Activated naive CD8-positive, alpha-beta T cell treated with anti-CD3 and anti-CD28 coated beads for 36 hours (primary cell): ENCODE measurements at regions not wholly inside any gene's neighbourhood (a gene's known extent, or its start where the extent isn't known, plus 50 kb on each side); places are given as distances from the start of the nearest gene placed in this dataset.

Source experiments
- DNase-seq: peaks from one replicate; pipeline ENCODE4 v3.0.0; 2021
- H3K27ac Mint-ChIP-seq: one replicate; pipeline ENCODE4 v1.8.0; 2022; ENCODE audit warnings: mild to moderate bottlenecking, moderate library complexity, mixed read lengths
- H3K27me3 Mint-ChIP-seq: one replicate; pipeline ENCODE4 v1.8.0; 2022; ENCODE audit warnings: mild to moderate bottlenecking, mixed read lengths
- H3K36me3 Mint-ChIP-seq: one replicate; pipeline ENCODE4 v1.8.0; 2021; ENCODE audit warnings: mild to moderate bottlenecking, mixed read lengths
- H3K4me1 Mint-ChIP-seq: one replicate; pipeline ENCODE4 v1.8.0; 2021; ENCODE audit warnings: mixed read lengths
- H3K4me3 Mint-ChIP-seq: one replicate; pipeline ENCODE4 v1.8.0; 2022; ENCODE audit warnings: mild to moderate bottlenecking, moderate library complexity, mixed read lengths
- H3K9me3 Mint-ChIP-seq: one replicate; pipeline ENCODE4 v1.8.0; 2022; ENCODE audit warnings: mixed read lengths

DNA sequence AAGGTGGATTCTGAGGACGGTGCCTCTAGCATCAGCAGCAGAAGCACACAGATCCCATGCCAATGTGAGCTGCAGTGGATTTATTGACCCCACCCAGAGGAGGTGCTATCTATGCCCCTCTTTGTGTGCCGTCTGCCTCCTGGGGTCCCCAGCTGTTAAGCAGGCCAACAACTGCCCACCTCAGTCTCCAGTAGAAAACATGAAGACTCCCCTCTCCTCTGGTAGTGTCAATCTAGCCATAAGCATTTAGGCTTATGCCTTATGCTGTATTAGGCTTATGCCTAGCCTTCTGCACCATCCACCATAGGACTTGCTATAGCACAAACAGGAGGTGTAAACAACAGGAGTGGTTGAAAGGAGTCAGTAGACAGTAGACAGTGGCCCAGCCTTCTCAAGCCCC is 417.9 kb upstream of the C16orf82 start:
- no peaks in the 10 kb centered on the region for H3K36me3 Mint-ChIP-seq
- H3K4me1 Mint-ChIP-seq, result peaks cover 9% of the 10 kb centered on the region
- H3K9me3 Mint-ChIP-seq, result no peaks in the 10 kb centered on the region
- peaks cover 32% of the 10 kb centered on the region for H3K27me3 Mint-ChIP-seq
- H3K4me3 Mint-ChIP-seq, result no peak overlapping the region
- H3K27ac Mint-ChIP-seq, result no peak overlapping the region
- no peak for DNase-seq

DNA sequence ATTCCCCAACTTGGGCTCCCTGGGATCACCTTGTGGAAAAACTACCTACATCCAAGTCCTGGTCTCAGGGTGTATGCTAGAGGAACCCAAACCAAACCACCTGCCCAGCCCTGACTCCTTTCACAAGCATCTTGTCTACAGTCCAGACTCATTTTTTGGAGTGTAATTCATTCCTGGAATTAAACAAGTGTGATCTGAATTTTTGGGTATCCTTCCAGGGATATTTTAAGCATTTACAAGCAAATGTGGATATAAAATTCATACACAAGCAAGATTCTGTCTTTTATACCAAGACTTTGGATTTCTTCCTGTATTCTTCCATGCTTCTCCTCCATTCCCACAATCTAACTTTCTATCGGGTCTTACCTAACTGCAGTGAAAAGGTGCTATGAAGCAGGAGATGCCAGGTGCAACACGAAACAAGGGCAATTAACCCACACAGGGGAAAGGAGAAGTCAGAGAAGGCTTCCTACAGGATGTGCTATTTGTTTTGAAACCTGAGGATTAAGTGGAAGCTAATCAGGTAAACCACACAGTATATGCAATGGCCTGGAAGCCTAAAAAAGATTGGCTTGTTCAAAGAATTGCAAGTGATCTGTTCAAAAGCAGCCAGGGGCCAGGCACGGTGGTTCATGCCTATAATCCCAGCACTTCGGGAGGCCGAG is 417.2 kb upstream of the C16orf82 start:
- Mint-ChIP-seq H3K4me3 (no peak overlapping the region), H3K36me3 (no peaks in the 10 kb centered on the region), H3K9me3 (no peaks in the 10 kb centered on the region), H3K27me3 (peaks cover 32% of the 10 kb centered on the region), H3K27ac (no peak overlapping the region), H3K4me1 (peaks cover 9% of the 10 kb centered on the region)
- no peak for DNase-seq

DNA sequence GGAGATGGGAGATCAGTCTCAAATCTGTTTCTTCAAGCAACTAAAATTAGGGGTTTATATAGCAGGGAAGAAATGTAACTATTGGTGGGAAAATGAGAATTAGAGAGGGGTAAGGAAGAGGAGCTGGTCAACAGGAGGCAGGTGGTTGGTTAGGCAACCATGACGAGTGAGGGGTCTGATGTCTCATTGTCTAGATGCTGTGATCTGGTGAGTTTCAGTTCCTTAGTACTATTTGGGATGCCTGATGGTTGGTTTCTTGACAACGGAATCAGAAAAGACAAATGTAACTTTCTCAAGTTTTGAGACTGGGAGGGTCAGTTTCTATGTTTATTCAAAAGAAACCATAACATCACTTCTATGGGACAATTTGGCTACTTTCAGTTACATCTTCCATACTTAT is 415.3 kb upstream of the C16orf82 start:
- H3K4me3 Mint-ChIP-seq, result no peak overlapping the region
- DNase-seq, result no peak
- no peaks in the 10 kb centered on the region for H3K4me1 Mint-ChIP-seq
- no peaks in the 10 kb centered on the region for H3K9me3 Mint-ChIP-seq
- no peak overlapping the region for H3K27ac Mint-ChIP-seq
- peaks cover 26% of the 10 kb centered on the region for H3K27me3 Mint-ChIP-seq
- H3K36me3 Mint-ChIP-seq, result no peaks in the 10 kb centered on the region

DNA sequence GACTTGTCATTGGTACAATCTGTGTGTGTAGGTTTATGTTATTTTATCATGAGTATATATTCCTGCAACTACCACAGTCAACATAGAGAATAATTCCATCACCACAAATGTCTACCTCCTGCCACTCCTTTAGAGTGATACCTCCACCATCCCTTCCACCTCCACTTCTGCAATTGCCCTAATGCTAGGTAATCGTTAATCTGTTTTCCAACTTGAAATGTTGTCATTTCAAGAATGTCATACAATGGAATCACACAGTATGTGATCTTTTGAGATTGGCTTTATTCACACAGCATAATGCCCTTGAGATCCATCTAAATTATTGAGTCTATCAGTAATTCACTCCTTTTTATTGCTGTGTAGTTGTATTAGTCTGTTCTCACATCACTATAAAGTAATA is 414.8 kb upstream of the C16orf82 start:
- no peak for DNase-seq
- Mint-ChIP-seq H3K36me3 (no peaks in the 10 kb centered on the region), H3K27ac (no peak overlapping the region), H3K4me3 (no peak overlapping the region), H3K4me1 (no peaks in the 10 kb centered on the region), H3K9me3 (peaks cover 3% of the 10 kb centered on the region), H3K27me3 (peaks cover 29% of the 10 kb centered on the region)

DNA sequence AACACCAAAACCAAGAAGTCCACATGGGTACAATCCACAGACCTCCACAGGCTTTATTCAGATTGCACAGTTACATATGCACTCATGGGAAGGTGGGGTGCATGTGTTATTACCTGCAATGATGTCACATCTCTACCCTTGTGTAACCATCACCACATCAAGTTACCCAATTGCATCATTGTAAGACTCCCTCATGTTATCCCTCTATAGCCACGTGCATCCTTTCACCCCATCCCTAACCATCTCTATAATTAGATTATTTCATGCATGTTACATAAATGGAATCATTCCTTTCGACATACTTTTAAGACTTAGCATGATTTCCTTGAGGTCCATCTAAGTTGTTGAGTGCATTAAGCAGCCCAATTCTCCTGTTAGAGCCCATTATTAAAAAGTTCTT is 408.2 kb upstream of the C16orf82 start:
- Mint-ChIP-seq H3K36me3 (no peaks in the 10 kb centered on the region), H3K4me3 (no peak overlapping the region), H3K27me3 (peaks cover 44% of the 10 kb centered on the region), H3K4me1 (no peaks in the 10 kb centered on the region), H3K27ac (no peak overlapping the region), H3K9me3 (peaks cover 4% of the 10 kb centered on the region)
- no peak for DNase-seq

DNA sequence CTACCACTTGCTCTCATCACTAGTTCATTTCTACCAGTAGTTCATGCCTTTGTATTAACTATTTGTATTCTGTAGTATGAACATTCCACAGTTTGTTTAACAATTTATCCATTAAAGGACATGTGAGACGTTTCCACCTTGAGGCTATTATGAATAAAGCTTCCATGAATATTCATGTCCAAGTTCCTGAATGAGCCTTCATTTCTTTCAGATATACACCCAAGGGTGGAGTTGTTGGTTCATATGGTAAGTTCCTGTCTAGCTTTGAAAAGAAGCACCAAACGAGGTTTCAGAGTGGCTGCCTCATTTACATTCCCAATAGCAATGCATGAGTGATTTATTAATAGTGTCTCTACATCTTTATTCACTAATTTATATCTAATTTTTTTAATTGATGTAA is 407.8 kb upstream of the C16orf82 start:
- H3K36me3 Mint-ChIP-seq, result no peaks in the 10 kb centered on the region
- H3K27me3 Mint-ChIP-seq, result peaks cover 48% of the 10 kb centered on the region
- no peak overlapping the region for H3K27ac Mint-ChIP-seq
- peaks cover 4% of the 10 kb centered on the region for H3K9me3 Mint-ChIP-seq
- no peak overlapping the region for H3K4me3 Mint-ChIP-seq
- DNase-seq, result no peak
- H3K4me1 Mint-ChIP-seq, result no peaks in the 10 kb centered on the region

DNA sequence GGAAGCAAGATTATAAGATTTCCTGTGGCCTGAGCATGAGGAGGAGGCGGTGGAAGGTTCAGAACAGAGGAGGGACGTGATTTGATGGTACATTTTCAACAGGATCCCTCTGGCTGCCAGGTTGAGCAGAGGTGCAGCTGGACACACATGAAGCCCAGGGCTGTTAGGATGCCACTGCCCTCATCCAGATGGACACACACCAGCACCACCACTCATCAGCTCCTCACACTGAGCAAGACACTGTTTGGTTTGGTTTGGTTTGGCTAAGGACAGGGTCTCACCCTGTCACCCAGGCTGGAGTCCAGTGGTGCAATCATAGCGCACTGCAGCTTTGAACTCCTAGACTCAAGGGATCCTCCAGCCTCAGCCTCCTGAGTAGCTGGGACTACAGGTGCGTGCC is 402.6 kb upstream of the C16orf82 start:
- no peaks in the 10 kb centered on the region for H3K36me3 Mint-ChIP-seq
- no peak overlapping the region for H3K4me3 Mint-ChIP-seq
- no peak overlapping the region for H3K27ac Mint-ChIP-seq
- peaks cover 7% of the 10 kb centered on the region for H3K4me1 Mint-ChIP-seq
- H3K27me3 Mint-ChIP-seq, result peaks cover 39% of the 10 kb centered on the region
- DNase-seq, result no peak
- H3K9me3 Mint-ChIP-seq, result no peaks in the 10 kb centered on the region

DNA sequence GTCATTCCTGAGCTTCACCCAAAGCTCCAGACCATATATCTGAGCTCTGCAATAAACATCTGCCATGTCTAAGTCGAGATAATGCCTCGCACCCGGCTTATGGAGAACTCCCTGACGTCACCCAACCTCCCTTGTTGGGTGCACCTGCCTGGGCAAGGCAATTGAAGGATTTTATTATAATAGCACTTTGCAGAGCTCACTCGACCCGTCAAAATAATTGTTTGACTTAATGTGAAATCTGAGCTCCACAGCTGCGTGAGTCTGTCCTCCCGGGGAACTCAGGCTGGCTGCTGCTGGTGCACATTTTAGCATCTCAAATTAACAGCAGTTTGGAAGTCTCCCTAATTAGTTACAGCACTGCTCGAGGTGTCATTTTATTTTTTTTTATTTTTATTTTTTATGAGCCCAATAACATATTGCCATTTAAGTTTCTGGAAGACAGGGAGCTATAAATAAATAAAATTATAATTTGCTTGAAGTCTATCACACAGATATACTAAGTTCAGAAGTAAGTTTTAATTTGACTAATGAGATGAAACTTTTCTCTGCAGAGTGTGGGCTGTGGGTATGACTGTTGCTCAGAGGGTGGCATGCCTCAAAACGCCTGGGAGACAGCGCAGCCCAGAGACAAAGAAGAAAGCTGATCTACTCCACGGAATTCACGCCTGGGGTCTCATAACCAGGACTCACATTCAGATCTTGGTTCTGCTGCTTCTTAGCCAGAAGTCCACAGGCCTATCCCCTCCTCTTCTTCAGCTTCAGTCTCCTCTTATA is 401.4 kb upstream of the C16orf82 start:
- DNase-seq, result peak; percentile 4
- Mint-ChIP-seq H3K9me3 (no peaks in the 10 kb centered on the region), H3K27me3 (peaks cover 37% of the 10 kb centered on the region), H3K4me3 (no peak overlapping the region), H3K27ac (no peak overlapping the region), H3K36me3 (no peaks in the 10 kb centered on the region), H3K4me1 (peaks cover 10% of the 10 kb centered on the region)

DNA sequence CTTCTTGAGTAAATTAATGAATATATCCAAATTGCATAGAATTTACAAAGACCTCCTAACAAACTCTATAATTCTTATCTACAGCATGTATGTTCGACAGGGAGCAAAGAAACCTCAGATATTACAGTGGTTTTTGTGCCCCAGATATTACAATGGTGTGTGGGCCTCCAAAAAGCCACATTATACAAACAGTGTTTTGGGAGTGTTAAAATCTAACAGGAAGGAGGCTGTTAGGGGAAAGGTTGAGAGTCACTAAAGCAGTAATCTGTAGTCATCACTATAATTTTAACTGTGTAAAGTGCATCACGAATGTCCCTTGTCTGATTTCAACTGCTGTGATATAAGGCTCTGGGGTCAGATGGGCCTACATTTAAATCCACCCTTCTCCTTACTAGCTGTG is 400.2 kb upstream of the C16orf82 start:
- H3K36me3 Mint-ChIP-seq, result peaks cover 4% of the 10 kb centered on the region
- peaks cover 37% of the 10 kb centered on the region for H3K27me3 Mint-ChIP-seq
- H3K27ac Mint-ChIP-seq, result no peak overlapping the region
- no peak overlapping the region for H3K4me3 Mint-ChIP-seq
- no peak for DNase-seq
- no peaks in the 10 kb centered on the region for H3K9me3 Mint-ChIP-seq
- H3K4me1 Mint-ChIP-seq, result peaks cover 15% of the 10 kb centered on the region

DNA sequence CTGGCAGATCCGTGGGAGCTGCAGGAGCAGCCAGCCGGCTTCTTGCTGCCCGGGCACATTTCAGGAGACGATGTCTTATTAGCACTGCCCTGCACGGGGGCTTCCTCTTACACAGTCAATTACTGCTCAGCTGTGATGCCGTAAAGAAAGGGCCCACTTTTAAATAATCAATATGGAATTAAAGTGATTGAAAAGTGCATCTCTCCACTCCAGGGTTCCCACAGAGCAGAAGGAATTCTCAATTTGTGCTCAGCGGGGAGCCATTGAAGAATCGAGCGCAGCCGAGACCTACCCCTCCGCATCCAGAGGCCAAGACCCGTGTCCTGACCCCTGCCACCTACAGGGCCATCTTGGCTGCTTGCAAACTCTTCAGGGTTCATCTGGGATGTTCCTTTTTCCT is 399.4 kb upstream of the C16orf82 start:
- DNase-seq, result no peak
- H3K27ac Mint-ChIP-seq, result no peak overlapping the region
- peaks cover 6% of the 10 kb centered on the region for H3K36me3 Mint-ChIP-seq
- peaks cover 32% of the 10 kb centered on the region for H3K27me3 Mint-ChIP-seq
- peaks cover 22% of the 10 kb centered on the region for H3K4me1 Mint-ChIP-seq
- H3K9me3 Mint-ChIP-seq, result peaks cover 2% of the 10 kb centered on the region
- no peak overlapping the region for H3K4me3 Mint-ChIP-seq

DNA sequence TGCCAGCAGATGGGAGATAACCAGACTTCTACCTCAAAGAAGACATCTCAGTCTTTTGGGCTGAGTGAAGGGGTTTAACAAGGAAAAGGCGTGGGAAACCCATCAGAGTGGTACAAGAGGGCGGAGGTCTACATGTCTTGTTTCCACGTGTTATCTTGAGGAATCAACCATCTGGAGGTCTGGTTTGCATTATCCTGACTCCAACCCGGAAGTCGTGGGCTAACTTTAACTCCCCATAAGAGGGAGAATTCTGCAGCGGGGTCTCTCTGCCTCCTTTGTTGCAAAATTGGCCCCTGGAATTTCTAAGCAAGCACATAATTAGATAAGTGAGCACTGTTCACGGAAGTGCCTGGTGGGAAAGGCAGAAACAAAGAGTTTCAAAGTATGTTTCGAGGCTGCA is 398.7 kb upstream of the C16orf82 start:
- H3K36me3 Mint-ChIP-seq, result peaks cover 11% of the 10 kb centered on the region
- H3K4me3 Mint-ChIP-seq, result no peak overlapping the region
- H3K4me1 Mint-ChIP-seq, result peaks cover 25% of the 10 kb centered on the region
- no peak for DNase-seq
- peaks cover 27% of the 10 kb centered on the region for H3K27me3 Mint-ChIP-seq
- H3K9me3 Mint-ChIP-seq, result peaks cover 4% of the 10 kb centered on the region
- no peak overlapping the region for H3K27ac Mint-ChIP-seq

DNA sequence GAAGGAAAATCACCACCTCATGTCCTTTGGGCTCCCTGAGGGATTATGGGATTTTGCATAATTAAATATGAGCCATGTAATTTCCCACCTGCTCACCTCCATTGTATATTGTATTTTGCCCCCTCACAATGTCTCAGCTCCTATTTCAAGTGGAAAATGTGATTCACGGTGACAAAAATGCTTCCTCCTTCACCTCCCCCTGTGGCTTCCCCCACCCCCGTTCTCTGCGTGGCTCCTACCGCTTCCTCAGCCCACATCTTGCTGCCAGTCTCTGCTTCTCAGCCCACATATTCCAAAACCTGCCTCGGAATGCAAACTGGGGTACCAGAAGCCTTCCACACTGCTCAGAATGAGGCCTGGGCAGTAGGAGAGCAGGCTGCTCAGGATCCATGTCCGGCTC is 394.5 kb upstream of the C16orf82 start:
- peak; percentile 60 for DNase-seq
- Mint-ChIP-seq H3K36me3 (peaks cover 13% of the 10 kb centered on the region), H3K27me3 (peaks cover 8% of the 10 kb centered on the region), H3K4me3 (no peak overlapping the region), H3K4me1 (peaks cover 18% of the 10 kb centered on the region), H3K27ac (peak overlapping the region; percentile 86), H3K9me3 (peaks cover 15% of the 10 kb centered on the region)

DNA sequence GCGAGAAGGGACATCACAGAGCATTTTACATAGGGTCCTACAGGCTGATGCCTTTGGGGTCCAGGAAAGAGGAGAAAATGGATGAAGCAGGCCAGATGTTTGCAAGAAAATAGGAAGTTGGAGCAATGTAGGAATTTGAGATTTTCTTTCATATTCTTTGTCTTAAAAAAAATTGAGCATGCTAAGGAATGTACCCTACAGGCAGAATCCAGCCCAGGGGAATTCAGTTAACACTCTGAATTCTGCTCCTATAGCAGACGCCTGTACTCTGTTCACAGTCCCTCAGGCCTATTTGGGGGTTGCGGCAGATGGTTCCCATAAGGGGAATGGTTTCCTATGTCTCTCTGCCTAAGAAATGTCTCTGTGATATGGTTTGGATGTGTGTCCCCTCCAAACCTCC is 393.7 kb upstream of the C16orf82 start:
- no peak for DNase-seq
- H3K27ac Mint-ChIP-seq, result no peak overlapping the region

DNA sequence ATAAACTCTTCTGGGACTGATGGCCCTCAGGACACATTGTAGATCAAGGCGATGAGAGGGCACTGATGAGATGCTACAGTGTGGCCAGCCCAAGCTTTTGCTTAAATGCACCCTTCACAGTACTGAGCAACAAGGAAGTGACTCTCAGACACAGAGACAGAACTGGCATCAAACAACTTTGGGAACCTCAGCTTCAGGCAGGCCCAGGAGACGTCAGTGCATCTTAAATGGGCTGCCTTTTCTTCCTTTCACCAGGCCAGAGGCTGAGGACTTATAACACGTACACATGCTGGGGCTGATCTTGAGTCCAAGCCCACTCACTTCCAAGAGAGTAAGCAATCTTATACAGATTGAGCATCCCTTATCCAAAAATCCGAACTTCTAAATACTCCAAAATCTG is 386.1 kb upstream of the C16orf82 start:
- no peak for DNase-seq
- Mint-ChIP-seq H3K27ac (no peak overlapping the region), H3K4me1 (no peaks in the 10 kb centered on the region), H3K36me3 (no peaks in the 10 kb centered on the region), H3K27me3 (peaks cover 3% of the 10 kb centered on the region), H3K9me3 (no peaks in the 10 kb centered on the region), H3K4me3 (no peak overlapping the region)

More for the DNA sequence above, 393.7 kb upstream of the C16orf82 start:
- peaks cover 18% of the 10 kb centered on the region for H3K4me1 Mint-ChIP-seq
- peaks cover 4% of the 10 kb centered on the region for H3K27me3 Mint-ChIP-seq
- peaks cover 15% of the 10 kb centered on the region for H3K9me3 Mint-ChIP-seq
- peaks cover 13% of the 10 kb centered on the region for H3K36me3 Mint-ChIP-seq
- H3K4me3 Mint-ChIP-seq, result no peak overlapping the region

DNA sequence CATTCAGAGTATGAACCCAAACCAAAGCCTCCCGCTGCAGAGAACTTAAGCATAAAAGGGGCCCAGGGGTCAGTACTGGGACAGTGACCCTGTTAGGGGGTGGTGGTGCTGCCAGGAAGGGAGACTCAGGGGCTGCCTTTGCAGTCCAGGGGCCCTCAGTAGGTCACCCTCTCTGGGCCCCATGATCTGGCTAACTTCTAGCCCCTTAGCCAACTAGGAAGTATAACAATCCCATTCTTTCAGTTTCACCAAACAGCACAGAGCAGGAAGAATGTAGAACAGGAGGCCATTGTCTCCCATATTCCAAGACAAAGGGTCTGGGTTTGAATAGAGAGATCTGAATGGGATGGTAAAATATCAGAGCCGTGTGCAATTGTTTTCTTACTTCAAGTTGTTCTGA is 378.6 kb upstream of the C16orf82 start:
- no peaks in the 10 kb centered on the region for H3K9me3 Mint-ChIP-seq
- no peak overlapping the region for H3K4me3 Mint-ChIP-seq
- no peaks in the 10 kb centered on the region for H3K36me3 Mint-ChIP-seq
- H3K27me3 Mint-ChIP-seq, result peaks cover 25% of the 10 kb centered on the region
- H3K4me1 Mint-ChIP-seq, result peaks cover 2% of the 10 kb centered on the region
- DNase-seq, result no peak
- H3K27ac Mint-ChIP-seq, result no peak overlapping the region

DNA sequence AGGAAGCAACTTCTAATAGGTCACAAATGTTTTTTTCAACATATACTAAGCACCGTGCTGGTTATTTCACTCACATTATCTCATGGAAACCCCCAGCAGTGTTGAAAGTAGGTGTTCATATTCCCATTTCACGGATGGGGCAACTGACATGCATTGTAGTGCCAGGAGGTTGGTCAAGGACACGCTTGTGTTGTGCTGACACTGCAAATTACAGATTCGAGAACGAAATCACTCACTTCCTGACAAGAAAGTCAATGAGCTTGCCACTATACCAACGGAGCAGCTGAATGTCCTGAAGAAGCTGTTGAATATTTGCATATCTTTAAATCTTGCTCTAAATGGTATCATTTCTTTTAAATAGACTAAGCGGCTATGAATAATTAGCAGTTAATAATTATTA is 378.0 kb upstream of the C16orf82 start:
- Mint-ChIP-seq H3K9me3 (no peaks in the 10 kb centered on the region), H3K4me3 (no peak overlapping the region)

More for the DNA sequence above, 378.0 kb upstream of the C16orf82 start:
- H3K27ac Mint-ChIP-seq, result no peak overlapping the region
- DNase-seq, result no peak
- H3K36me3 Mint-ChIP-seq, result no peaks in the 10 kb centered on the region
- peaks cover 2% of the 10 kb centered on the region for H3K4me1 Mint-ChIP-seq
- H3K27me3 Mint-ChIP-seq, result peaks cover 25% of the 10 kb centered on the region
